ENCODE measurements at regions not wholly inside any gene's neighbourhood (a gene's known extent, or its start where the extent isn't known, plus 50 kb on each side); places are given as distances from the start of the nearest gene placed in this dataset.

DNA sequence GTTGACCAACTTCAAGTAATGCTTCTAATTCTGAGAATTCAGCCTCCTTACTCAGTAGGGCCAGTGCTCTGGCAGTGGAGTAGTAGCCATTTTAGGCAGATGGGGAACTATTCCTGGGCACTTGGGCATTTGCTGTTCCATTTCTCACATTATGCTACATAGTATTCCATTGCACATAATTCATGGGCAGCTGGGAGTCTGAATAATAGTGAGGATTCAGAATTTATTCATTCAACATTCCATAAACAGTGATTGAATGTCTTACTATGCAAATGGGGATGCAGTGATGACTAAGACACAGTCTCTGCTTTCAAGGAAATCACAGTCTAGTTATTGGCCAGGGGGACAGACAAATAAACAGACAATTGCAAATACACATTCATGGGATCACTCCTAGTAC, 301.0 kb upstream of the KCNN2 start:
- no peaks in the 10 kb centered on the region for H3K4me1 ChIP-seq
- intact Hi-C loops (cut with DNase I), result no loop called here

DNA sequence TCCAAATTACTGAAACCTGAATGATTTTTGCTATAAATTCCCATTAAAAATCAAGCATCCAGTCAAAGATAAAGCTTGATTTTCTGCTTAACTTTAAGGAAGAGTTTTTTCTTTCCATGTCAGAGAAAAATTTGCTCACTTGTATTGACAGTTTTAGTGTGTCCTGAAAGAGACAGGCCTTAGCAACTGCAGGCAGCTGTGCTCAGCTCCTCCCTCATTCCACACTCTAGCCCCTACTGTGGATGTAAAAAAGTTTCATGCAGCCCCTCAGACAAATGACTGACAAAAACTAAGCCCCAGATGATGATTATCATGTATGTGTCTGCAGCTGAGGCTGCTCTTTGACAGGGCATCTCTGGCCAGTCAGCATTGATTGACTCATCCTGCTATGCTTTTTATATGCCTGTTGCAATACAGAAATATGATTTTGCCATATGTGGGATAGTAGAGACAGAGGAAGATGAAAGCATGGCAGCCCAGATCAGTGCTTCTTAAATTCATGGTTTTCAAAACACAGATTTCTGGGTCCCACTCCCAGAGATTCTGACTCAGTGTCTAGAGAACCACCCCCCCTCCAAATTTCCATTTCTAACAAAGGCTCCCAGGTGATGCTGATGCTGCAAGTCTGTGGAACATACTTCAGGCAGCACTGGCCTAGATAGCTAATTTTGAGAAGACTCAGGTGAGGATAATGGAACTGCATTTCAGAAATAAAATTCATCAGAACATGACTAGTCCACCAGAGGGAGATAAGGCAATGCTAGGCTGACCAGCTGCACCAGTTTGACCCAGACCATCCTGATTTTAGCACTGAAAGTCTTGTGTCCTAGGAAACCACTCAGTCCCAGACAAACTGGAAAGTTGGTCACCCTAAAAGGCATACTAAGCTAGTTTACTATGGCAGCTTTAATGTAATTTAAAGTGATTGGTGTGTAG, 298.7 kb upstream of the KCNN2 start:
- Histone ChIP-seq H3K4me1 (no peaks in the 10 kb centered on the region), H3K36me3 (no peaks in the 10 kb centered on the region), H3K27me3 (no peaks in the 10 kb centered on the region), H3K9me3 (no peaks in the 10 kb centered on the region), H3K4me3 (no peak overlapping the region), H3K27ac (no peak overlapping the region)
- ATAC-seq (no peak), DNase-seq (no peak)
- intact Hi-C loops (cut with DNase I), result no loop called here
- no peak for TF ChIP-seq POLR2A (IDR thresholded peaks at IDR 0.05)
- TF ChIP-seq, protein P1, sequence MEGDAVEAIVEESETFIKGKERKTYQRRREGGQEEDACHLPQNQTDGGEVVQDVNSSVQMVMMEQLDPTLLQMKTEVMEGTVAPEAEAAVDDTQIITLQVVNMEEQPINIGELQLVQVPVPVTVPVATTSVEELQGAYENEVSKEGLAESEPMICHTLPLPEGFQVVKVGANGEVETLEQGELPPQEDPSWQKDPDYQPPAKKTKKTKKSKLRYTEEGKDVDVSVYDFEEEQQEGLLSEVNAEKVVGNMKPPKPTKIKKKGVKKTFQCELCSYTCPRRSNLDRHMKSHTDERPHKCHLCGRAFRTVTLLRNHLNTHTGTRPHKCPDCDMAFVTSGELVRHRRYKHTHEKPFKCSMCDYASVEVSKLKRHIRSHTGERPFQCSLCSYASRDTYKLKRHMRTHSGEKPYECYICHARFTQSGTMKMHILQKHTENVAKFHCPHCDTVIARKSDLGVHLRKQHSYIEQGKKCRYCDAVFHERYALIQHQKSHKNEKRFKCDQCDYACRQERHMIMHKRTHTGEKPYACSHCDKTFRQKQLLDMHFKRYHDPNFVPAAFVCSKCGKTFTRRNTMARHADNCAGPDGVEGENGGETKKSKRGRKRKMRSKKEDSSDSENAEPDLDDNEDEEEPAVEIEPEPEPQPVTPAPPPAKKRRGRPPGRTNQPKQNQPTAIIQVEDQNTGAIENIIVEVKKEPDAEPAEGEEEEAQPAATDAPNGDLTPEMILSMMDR (IDR thresholded peaks at IDR 0.05), result no peak

More for the DNA sequence above, 301.0 kb upstream of the KCNN2 start:
- ATAC-seq (no peak), DNase-seq (no peak)
- Histone ChIP-seq H3K4me3 (no peak overlapping the region), H3K27ac (no peak overlapping the region), H3K27me3 (peaks cover 0 to 10% of the 10 kb centered on the region in 2 donors), H3K36me3 (no peaks in the 10 kb centered on the region), H3K9me3 (no peaks in the 10 kb centered on the region)
- TF ChIP-seq POLR2A (IDR thresholded peaks at IDR 0.05), result no peak
- TF ChIP-seq, protein P1 (IDR thresholded peaks at IDR 0.05), result no peak

DNA sequence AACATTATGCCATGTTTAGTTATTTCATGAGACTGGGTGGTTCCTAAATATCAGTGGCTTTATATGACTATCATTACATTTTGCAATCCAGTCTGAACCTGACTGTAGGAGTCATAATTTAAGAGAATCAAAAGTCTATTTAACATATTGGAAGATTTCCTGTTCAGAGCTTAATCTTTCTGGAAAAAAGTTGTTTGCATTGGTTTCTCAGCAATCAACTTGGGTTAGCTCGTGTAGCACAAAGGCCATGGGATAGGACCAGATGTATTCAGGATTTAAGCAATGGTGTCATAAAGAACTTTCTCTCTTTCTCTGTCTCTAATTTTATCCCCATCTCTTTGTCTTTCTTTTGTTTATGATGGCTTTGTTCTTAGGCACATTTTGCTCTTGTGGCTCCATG, 296.0 kb upstream of the KCNN2 start:
- intact Hi-C loops (cut with DNase I), result no loop called here
- 23% methylated on average over 1 of the region's 1 CpG for WGBS (ENCODE audit: insufficient coverage, low coverage, low lambda C conversion rate, missing lambda C conversion rate)
- H3K4me1 ChIP-seq, result no peaks in the 10 kb centered on the region
- H3K36me3 ChIP-seq, result no peaks in the 10 kb centered on the region
- H3K9me3 ChIP-seq, result no peaks in the 10 kb centered on the region
- H3K27ac ChIP-seq, result no peak overlapping the region
- DNase-seq (no peak), ATAC-seq (no peak)
- no peaks in the 10 kb centered on the region for H3K27me3 ChIP-seq
- H3K4me3 ChIP-seq, result no peak overlapping the region
- TF ChIP-seq, protein P1 (IDR thresholded peaks at IDR 0.05), result no peak
- TF ChIP-seq POLR2A (IDR thresholded peaks at IDR 0.05), result no peak

DNA sequence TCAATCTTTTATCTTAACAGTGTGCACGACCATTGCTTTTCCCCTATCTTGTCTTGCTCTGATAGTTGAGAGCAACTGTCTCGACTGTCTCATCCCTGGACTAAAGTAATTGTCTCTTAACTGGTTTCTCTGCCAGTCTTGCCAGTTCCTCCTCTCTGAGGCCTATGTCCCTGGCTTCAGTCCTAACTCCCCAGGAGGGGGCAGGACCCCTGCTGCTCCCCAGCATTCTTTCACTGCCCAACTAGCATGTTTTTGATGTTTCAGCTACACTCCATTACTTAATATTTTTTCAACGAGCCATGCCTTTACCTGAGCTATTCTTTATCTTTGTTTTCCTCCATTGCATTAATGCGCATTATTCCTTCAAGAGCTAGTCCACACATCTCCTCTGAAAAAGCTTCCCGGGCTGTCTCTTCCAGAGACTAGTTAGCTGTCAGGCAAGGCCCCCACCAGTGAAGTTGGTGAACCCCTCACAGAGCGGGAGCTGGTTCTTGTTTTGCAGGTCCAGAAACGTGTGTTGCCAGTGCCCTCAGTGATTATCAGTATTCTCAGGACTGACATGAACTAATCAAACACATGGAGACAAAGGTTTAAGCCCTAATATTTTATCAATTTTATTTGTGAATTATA, 291.7 kb upstream of the KCNN2 start:
- Histone ChIP-seq H3K4me3 (no peak overlapping the region), H3K9me3 (no peaks in the 10 kb centered on the region), H3K4me1 (no peaks in the 10 kb centered on the region), H3K27me3 (no peaks in the 10 kb centered on the region), H3K36me3 (no peaks in the 10 kb centered on the region), H3K27ac (no peak overlapping the region)
- WGBS (ENCODE audit: insufficient coverage, low coverage, low lambda C conversion rate, missing lambda C conversion rate), result 46% methylated on average over 7 of the region's 7 CpGs
- intact Hi-C loops (cut with DNase I), result no loop called here
- TF ChIP-seq, protein P1 (IDR thresholded peaks at IDR 0.05), result no peak
- TF ChIP-seq POLR2A (IDR thresholded peaks at IDR 0.05), result no peak
- no peak for DNase-seq
- ATAC-seq, result no peak

Data from right lobe of liver (tissue), 6 donors.